ENCODE measurements at regions not wholly inside any gene's neighbourhood (a gene's known extent, or its start where the extent isn't known, plus 50 kb on each side); places are given as distances from the start of the nearest gene placed in this dataset.

DNA sequence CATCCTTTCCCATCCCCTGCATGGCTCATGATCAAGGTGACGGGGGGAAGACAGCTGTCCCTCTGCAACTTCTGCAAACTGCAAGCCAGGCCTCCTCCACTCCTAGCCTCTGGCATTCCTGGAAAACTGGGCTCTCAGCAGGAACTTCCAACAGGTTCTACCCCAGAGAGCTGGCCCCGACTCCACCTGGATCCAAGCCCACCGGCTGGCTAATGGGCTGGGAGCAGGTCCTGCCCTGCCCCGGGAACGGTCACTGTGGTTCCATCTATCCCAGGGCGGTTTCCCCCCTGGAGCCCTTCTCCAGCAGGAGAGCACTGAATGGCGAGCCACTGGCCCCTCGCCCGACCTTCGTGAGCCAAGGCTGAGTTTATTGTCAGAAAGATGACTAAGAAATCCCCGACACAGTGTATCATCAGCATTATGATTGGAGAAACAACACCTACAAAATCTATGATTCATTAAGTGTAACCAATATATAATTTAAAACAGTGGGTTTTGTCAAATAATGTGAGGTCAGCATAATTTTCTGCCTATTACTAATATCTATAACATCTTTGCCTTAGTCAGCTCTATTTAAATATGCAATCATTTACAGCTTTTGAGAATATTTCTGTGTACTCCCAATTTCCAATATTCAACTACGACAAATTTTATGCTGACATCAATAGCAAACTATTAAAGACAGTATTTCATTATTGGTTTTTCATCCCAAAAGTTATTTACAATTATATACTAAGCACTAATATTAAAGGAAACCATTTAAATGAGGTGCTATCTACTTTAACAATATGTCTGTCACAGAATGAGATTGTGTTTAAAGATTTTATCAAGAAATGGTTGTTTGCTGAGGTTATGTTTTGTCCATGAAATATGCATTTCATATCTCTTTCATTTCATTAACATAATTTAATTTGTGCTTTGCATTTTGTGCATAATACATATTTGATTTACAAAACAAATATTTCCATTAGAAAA lies 133.0 kb downstream of the URI1 start:
- Mint-ChIP-seq H3K4me3 (ENCODE audit: unreplicated experiment) (no peak overlapping the region), H3K36me3 (ENCODE audit: low read depth, unreplicated experiment) (no peaks in the 10 kb centered on the region), H3K4me1 (ENCODE audit: low read depth, unreplicated experiment) (no peaks in the 10 kb centered on the region), H3K27ac (ENCODE audit: unreplicated experiment) (no peak overlapping the region), H3K27me3 (ENCODE audit: low read depth, unreplicated experiment) (peaks cover 18% of the 10 kb centered on the region), H3K9me3 (ENCODE audit: unreplicated experiment) (peaks cover 14% of the 10 kb centered on the region)
- no peak for DNase-seq (ENCODE audit: low read depth)
- TF ChIP-seq, protein P1, sequence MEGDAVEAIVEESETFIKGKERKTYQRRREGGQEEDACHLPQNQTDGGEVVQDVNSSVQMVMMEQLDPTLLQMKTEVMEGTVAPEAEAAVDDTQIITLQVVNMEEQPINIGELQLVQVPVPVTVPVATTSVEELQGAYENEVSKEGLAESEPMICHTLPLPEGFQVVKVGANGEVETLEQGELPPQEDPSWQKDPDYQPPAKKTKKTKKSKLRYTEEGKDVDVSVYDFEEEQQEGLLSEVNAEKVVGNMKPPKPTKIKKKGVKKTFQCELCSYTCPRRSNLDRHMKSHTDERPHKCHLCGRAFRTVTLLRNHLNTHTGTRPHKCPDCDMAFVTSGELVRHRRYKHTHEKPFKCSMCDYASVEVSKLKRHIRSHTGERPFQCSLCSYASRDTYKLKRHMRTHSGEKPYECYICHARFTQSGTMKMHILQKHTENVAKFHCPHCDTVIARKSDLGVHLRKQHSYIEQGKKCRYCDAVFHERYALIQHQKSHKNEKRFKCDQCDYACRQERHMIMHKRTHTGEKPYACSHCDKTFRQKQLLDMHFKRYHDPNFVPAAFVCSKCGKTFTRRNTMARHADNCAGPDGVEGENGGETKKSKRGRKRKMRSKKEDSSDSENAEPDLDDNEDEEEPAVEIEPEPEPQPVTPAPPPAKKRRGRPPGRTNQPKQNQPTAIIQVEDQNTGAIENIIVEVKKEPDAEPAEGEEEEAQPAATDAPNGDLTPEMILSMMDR (IDR thresholded peaks at IDR 0.05; ENCODE audit: insufficient read depth, low read depth, low read length): no peak
- TF ChIP-seq EZH2 (IDR thresholded peaks at IDR 0.05; ENCODE audit: insufficient read depth, low read length): no peak
- H3K79me2 ChIP-seq (ENCODE audit: insufficient read depth, low read length): no peaks in the 10 kb centered on the region
- no peak overlapping the region for H3K4me2 ChIP-seq (ENCODE audit: low read length)
- H3K27ac ChIP-seq (ENCODE audit: low read depth, low read length): no peak overlapping the region
- no peak overlapping the region for H2AFZ ChIP-seq (ENCODE audit: low read depth, low read length)
- H3K36me3 ChIP-seq (ENCODE audit: insufficient read depth, low read length): no peaks in the 10 kb centered on the region
- peaks cover 3% of the 10 kb centered on the region for H3K27me3 ChIP-seq (ENCODE audit: insufficient read depth, low read length)
- no peaks in the 10 kb centered on the region for H3K9me3 ChIP-seq (ENCODE audit: insufficient read depth, low read depth, low read length)
- FAIRE-seq: no peak
- no peak overlapping the region for H3K9ac ChIP-seq (ENCODE audit: low read length)
- H3K4me3 ChIP-seq (ENCODE audit: insufficient read depth, low read depth, low read length): no peak overlapping the region
- peaks cover 5% of the 10 kb centered on the region for H3K4me1 ChIP-seq (ENCODE audit: insufficient read depth, low read length)
- no peaks in the 10 kb centered on the region for H4K20me1 ChIP-seq (ENCODE audit: insufficient read depth, low read length)

- no peaks in the 10 kb centered on the region for H4K20me1 ChIP-seq (ENCODE audit: insufficient read depth, low read length)
- H3K27me3 Mint-ChIP-seq (ENCODE audit: low read depth, unreplicated experiment): peaks cover 22% of the 10 kb centered on the region
- no peak overlapping the region for H3K27ac ChIP-seq (ENCODE audit: low read depth, low read length)
- no peaks in the 10 kb centered on the region for H3K79me2 ChIP-seq (ENCODE audit: insufficient read depth, low read length)
- H2AFZ ChIP-seq (ENCODE audit: low read depth, low read length): no peak overlapping the region
- H3K4me1 Mint-ChIP-seq (ENCODE audit: low read depth, unreplicated experiment): no peaks in the 10 kb centered on the region
- no peak overlapping the region for H3K4me3 ChIP-seq (ENCODE audit: insufficient read depth, low read depth, low read length)
- TF ChIP-seq EZH2 (IDR thresholded peaks at IDR 0.05; ENCODE audit: insufficient read depth, low read length): no peak
- TF ChIP-seq, protein P1 (IDR thresholded peaks at IDR 0.05; ENCODE audit: insufficient read depth, low read depth, low read length): no peak
- no peaks in the 10 kb centered on the region for H3K36me3 Mint-ChIP-seq (ENCODE audit: low read depth, unreplicated experiment)
- DNase-seq (ENCODE audit: low read depth): no peak
- H3K9me3 ChIP-seq (ENCODE audit: insufficient read depth, low read depth, low read length): no peaks in the 10 kb centered on the region
- H3K36me3 ChIP-seq (ENCODE audit: insufficient read depth, low read length): no peaks in the 10 kb centered on the region
- H3K27me3 ChIP-seq (ENCODE audit: insufficient read depth, low read length): peaks cover 3% of the 10 kb centered on the region
- no peak overlapping the region for H3K4me3 Mint-ChIP-seq (ENCODE audit: unreplicated experiment)
- peaks cover 5% of the 10 kb centered on the region for H3K4me1 ChIP-seq (ENCODE audit: insufficient read depth, low read length)
- FAIRE-seq: no peak
- H3K27ac Mint-ChIP-seq (ENCODE audit: unreplicated experiment): no peak overlapping the region
- no peak overlapping the region for H3K4me2 ChIP-seq (ENCODE audit: low read length)
- H3K9me3 Mint-ChIP-seq (ENCODE audit: unreplicated experiment): peaks cover 19% of the 10 kb centered on the region
- H3K9ac ChIP-seq (ENCODE audit: low read length): no peak overlapping the region
Measured at GRCh38 chr19:30076101-30076551, 134.1 kb downstream of the URI1 start.
